Stimulated activated naive CD8-positive, alpha-beta T cell treated with anti-CD3 and anti-CD28 coated beads, Interleukin-15, Interleukin-2, amounts not matched to agents 100 U/mL and 50 U/mL, for 24 hours (primary cell): ENCODE measurements at regions not wholly inside any gene's neighbourhood (a gene's known extent, or its start where the extent isn't known, plus 50 kb on each side); places are given as distances from the start of the nearest gene placed in this dataset.
"Not testable (repeated sequence)": the region's sequence is repeated elsewhere in the genome, so short reads cannot be mapped to it uniquely, and the experiment has no call there.

Experiments used
- ATAC-seq: fragments of 150-1000 bp; cut with Tn5 transposase; one replicate; pipeline ENCODE4 v1.10.0; 2021
- DNase-seq: peaks from one replicate; pipeline ENCODE4 v3.0.0; 2021

DNA sequence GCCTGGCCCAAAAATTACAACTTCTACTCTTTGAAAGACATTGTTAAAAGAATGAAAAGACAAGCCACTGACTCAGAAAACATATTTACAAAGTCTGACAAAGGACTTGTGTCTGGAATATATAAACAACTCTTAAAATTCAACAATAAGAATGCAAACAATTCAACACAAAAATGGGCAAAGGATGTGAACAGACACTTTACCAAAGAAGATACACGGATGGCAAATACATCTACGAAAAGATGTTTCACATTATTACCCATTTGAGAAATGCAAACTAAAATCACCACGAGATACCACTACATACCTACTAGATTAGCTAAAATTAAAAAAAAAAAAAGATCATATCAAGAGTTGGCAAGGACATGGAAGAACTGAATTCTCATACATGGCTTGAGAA, 80.8 kb upstream of the METRNL start:
- ATAC-seq (no peak), DNase-seq (no peak)

- ATAC-seq: no peak
- no peak for DNase-seq
Observed at GRCh38 chr17:83000738-83001137, 78.7 kb upstream of the METRNL start.

GRCh38 chr17:83002118-83002805, 77.1 kb upstream of the METRNL start:
- DNase-seq (no peak), ATAC-seq (no peak)

- ATAC-seq (no peak), DNase-seq (no peak)
Observed at GRCh38 chr17:83004791-83005380, 74.5 kb upstream of the METRNL start.

- no peak for ATAC-seq
Observed at GRCh38 chr17:83005639-83006038, 73.8 kb upstream of the METRNL start.

DNA sequence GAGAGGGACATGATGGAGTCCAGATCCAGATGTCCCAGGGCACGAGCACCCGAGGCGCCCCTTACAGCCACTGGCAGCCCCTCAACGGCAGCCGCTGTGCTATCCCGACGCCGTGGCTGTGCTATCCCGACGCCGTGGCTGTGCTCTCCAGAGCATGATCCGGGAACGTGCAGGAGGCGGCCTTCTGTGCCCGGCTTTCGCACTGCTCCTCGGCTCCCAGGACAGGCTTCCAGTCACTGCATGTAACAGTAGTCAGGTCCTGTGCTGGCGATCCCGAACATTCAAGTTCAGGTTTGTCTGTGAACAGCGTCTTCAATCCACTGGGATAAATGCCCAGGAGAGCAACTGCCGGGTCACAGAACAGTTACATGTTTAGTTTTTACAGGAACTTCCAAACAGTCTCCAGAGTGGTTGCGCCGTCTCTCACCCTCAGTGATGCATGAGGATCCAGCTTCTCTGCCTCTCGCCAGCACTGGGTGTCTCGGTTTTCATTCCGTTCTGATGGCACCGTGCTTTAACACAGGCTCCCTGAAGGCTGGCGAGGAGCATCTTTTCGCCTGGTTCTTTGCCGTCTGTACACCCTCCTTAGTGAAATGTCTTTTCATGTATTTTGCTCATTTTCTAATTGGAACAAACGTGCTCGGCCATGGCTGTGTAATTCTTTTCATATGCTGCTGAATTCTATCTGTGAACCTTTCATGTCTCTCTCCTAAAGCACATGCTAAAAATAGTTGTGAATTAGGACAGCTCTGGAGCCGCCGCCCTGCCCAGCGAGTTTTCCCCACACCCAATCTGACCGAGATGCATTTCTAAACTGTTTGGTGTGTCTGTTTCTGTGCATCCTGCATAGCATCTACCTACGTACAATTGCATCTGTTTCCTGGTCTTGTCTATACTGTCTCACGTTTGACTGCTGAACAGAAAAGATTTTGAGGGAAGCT, 72.6 kb upstream of the METRNL start:
- DNase-seq (no peak), ATAC-seq (no peak)

More at GRCh38 chr17:83005639-83006038, 73.8 kb upstream of the METRNL start:
- no peak for DNase-seq

DNA sequence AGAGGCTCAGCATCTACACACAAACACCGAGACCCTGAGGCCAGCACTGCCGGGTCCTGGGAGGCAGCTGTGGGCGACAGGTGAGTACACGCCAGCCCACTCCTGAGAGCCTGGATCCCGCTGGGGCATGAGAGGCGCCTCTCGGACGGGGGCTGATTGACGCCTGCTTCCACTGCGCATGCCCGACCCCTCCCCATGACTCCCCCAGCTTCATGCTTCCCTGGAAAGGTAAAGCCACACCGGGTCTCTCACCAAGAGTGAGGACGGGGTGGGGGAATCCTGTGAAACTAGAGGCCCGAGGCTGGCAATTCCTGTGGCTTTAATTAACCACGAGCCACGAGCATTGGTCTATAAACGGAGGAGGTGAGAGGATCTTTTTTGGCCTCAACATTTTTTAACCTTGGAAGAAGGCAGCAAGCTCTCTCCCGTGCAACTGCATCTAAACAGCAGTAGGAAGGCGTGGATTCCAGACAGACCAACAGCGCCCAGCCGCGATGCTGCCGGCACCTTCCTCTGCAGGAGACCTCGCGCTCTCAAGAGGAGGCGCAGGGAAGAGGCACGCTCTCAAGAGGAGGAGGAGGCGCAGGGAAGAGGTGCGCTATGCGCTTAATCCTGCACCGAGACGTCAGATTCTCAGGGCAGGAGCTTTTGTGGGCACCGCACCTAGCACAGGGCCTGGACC, 71.8 kb upstream of the METRNL start:
- ATAC-seq (no peak), DNase-seq (no peak)

DNA sequence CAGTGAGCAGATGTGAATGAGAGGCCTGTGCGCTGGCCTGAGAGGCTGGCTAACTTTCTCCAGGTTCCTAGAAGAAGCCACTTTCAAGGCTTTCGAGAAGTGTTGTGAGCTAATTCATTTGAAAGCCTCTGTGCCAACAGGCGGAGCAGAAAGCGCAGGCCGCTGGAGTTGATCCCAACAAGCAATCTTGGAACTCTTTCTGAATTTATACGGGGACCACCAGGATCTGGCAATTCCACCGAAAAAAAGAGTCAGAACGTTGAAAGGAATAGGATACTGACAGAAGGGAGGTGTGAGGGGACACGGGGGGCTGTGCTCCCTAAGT, 71.3 kb upstream of the METRNL start:
- DNase-seq: no peak
- no peak for ATAC-seq

- no peak for DNase-seq
- no peak for ATAC-seq
Observed at GRCh38 chr17:83008526-83008925, 70.9 kb upstream of the METRNL start.

DNA sequence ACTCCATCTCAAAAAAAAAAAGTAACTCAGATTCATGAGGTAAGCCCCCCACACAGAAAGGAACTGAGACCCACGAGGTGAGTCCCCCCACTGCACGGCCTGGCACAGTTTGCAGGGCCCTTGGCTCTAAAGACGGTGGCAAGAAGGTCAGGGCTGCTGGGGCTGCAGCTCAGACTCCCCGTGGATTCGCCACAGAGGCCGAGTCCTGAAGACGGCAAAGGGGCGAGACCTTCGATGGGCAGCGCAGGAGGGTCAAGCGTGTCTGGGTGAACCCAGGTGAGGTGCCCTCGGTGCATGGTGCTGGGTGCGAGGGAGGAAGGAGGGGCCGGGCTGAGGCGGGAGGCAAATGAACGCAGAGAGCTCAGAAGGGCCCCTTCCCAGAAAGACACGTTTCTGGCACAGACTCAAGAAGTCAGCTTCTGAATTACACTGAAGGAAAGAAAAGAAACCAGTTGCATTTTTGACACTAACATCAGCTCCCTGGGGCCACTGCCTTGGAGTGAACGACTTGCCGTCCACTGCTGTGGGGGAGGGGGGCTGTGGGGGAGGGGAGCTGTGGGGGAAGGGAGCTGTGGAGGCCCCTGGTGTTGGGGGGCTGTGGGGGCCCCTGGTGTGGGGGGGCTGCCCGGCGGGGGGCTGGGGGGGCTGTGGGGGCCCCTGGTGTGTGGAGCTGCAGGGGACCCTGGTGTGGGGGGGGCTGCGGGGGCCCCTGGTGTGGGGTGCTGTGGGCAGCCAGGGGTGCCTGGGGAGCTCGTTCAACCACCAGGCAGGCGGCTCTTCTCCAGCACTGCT, 69.8 kb upstream of the METRNL start:
- DNase-seq: no peak
- no peak for ATAC-seq

DNA sequence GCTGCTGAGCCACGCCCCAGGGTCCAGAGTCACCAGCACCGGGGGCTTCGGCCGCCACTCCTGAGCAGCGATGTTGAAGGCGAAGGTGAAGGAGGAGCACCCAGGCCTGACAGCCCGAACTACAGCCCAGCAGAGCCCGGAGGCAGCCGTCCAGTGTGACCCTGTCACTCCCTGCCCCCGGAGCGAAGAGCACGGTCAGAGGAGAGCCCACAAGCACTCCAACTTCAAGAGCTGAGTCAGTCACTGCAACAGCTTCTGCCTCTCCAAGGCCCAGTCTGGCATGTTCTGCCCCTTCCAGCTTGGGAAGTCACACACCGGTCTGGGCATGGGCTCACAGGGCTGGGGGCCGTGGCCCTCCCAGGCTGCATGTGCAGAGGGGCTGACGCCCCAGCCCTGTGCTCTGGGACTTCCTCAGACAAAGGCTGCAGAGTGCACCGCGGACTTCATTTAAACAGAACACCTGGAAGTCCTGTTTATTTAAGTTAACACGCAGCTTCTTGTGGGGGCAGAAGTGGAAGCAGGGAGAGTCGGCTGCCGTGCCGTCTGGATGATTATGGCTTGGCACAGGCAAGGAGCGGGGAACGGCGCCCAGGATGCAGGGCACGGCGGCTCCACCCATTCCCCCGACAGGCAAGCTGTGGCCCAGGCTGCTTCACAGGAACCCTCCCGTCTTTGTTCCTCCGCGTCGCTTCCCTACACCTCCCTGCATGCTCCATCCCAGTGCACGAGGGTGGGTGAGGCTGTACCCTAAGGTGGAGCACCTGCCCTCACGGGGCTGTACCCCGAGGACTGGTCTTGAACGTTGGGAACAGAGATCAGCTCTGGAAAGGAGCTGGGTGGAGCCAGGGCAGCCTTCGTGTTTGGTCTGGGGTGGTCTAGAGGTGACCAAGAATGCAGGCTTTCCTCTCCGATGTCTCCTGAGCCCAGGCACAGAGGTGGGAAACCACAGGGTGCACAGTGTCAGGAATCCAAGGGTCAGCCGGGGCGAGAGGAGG, 68.9 kb upstream of the METRNL start:
- ATAC-seq: no peak
- DNase-seq: no peak

GRCh38 chr17:83011676-83012075, 67.7 kb upstream of the METRNL start:
- not testable (repeated sequence) for ATAC-seq, DNase-seq

DNA sequence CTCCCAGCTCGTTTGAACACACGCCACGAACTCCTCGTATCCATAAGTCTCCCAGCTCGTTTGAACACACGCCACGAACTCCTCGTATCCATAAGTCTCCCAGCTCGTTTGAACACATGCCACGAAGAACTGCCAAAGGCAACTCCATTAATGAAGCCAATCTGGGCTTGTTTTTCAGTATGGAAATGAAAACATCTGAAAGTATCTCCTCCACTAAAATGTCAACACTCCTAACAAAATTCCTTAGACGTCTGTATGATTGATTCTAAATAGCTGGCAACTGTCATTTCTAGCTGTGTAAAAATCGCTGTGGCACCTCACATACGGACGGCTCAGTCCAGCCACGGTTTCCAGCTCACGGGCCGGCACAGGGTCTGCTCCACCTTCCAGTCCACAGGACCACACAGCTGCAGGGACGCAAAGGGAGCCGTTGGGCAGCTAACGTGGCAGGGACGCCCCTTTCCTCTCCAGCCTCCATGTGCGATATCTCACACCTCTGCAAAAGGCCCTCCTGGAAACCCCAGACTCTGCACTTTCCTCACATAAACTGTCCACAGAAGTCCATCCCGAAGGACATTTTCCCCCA, 67.1 kb upstream of the METRNL start:
- no peak for ATAC-seq
- no peak for DNase-seq

DNA sequence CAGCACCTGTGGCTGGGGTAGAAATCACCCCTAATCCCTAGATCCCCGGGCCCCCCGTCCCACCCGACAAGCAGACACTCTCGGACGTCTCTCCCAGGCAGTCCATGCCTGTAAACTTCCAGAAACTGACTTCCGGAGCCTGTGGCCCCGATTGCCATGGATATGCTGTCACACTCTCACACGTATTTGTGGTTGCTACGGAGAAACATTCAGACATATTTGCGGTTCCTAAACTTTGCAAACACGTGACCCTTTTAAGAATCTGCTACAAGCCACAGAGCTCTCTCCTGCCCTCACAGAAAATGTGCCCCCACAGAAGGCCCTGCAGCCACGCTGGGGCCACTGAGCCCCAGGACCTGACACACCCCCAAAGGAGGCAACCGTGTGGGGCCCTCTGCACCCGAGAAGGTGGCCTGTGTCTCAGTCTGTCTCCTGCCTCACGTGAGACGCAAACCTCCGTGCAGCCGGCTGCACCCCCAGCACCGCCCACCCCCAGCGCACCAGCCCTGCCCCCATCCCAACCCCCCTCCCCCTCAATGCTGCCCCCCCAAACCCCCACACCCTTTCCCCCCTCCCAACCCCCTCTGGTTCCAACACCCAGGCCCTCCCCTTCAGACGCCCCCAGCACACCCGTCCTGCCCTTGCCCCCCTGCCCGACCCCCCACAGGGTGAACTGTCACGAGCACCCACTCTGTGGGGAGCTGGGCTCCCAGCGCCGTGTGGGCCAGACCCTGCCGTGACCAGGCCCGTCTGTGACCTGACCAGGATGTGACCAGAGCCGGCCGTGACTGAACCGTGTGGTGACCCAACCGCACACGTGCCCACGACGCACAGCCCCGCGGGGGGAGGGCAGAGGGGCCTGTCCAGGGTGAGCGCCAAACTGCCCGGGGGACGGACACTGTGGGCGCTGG, 66.3 kb upstream of the METRNL start:
- DNase-seq (no peak), ATAC-seq (no peak)

GRCh38 chr17:83013779-83014117, 65.7 kb upstream of the METRNL start:
- no peak for ATAC-seq
- DNase-seq: no peak

GRCh38 chr17:83014297-83014696, 65.1 kb upstream of the METRNL start:
- no peak for ATAC-seq
- no peak for DNase-seq

DNA sequence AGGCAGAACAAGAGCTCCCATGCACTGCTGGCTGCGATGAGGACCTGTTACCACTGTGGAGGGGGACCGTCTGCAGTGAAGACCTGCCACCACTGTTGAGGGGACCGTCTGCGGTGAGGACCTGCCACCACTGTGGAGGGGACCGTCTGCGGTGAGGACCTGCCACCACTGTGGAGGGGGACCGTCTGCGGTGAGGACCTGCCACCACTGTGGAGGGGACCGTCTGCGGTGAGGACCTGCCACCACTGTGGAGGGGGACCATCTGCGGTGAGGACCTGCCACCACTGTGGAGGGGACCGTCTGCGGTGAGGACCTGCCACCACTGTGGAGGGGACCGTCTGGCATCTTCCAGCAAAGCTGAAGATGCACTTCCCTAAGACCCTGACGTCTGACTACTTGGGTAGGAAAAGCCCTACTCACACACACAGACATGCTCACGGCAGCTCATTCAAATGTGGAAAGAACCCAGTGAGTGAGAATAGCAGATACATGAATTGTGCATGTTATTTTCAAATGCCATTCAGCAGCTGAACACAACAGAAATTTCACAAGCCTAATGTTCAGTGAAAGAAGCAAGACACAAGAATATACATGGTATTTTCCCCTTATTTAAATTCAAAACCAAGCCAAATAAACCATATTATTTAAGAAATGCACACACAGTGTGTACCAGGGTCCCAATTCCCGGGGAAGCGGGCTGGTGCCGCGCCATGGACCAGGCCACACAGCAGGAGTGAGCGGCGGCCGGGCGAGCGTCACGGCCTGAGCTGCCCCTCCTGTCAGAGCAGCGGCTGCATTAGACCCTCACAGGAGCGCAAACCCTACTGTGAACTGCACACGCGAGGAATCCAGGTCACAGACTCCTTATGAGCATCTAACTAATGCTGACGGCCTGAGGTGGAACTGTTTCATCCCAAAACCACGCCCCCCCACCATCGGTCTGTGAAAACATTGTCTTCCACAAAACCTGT, 64.2 kb upstream of the METRNL start:
- DNase-seq (no peak), ATAC-seq (no peak)

GRCh38 chr17:83018658-83019193, 60.7 kb upstream of the METRNL start:
- ATAC-seq: no peak

More at GRCh38 chr17:83018658-83019193, 60.7 kb upstream of the METRNL start:
- DNase-seq: no peak
